HEK293 (cell line): ENCODE measurements at regions not wholly inside any gene's neighbourhood (a gene's known extent, or its start where the extent isn't known, plus 50 kb on each side); places are given as distances from the start of the nearest gene placed in this dataset.

Experiments used
- CTCF ChIA-PET: fragments of 350-600 bp; formaldehyde crosslinking; extraction: SDS; loops from one replicate; lab custom pipeline; 2021; ENCODE audit warnings: antibody characterized with exemption; lab: Yijun Ruan, JAX
- POLR2A ChIA-PET: fragments of 300-600 bp; formaldehyde crosslinking; extraction: SDS; loops from one replicate; lab custom pipeline; 2020; ENCODE audit warnings: antibody characterized with exemption, inconsistent platforms; lab: Yijun Ruan, JAX
- H3K27ac ChIP-seq: fragments of 200-500 bp; sonication (Bioruptor generic); 2 replicates; pipeline ENCODE4 v1.5.1; 2014; ENCODE audit warnings: low read depth, low read length, control low read depth, inconsistent platforms; ENCODE audit errors: extremely low read depth
- H3K36me3 ChIP-seq, 2 experiments: fragments of 200-500 bp in 1 of 2; sonication (Bioruptor generic) in 1 of 2; 1 replicate in 1 of 2; 2 replicates in 1 of 2; pipeline ENCODE4 v1.5.1; 2014 to 2017; ENCODE audit warnings: inconsistent platforms in 2 of 2, low read length in 2 of 2; ENCODE audit not compliant: control insufficient read depth in 2 of 2, insufficient read depth in 1 of 2
- H3K4me1 ChIP-seq: fragments of 200-500 bp; sonication (Bioruptor generic); 2 replicates; pipeline ENCODE4 v1.5.1; 2014; ENCODE audit warnings: mild to moderate bottlenecking, low read length, inconsistent platforms; ENCODE audit not compliant: control insufficient read depth, insufficient read depth
- H3K4me3 ChIP-seq: 2 replicates; pipeline ENCODE4 v1.5.1; 2011; ENCODE audit warnings: low read depth, mild to moderate bottlenecking, control low read depth, low read length, moderate library complexity
- H3K9me3 ChIP-seq: fragments of 200-500 bp; sonication (Bioruptor generic); 2 replicates; pipeline ENCODE4 v1.5.1; 2014; ENCODE audit warnings: low read depth, low read length, inconsistent platforms; ENCODE audit not compliant: control insufficient read depth, insufficient read depth
- FEZF1 ChIP-seq: fragments of 450-650 bp; formaldehyde crosslinking; IDR thresholded peaks from 2 replicates; pipeline ENCODE4 v1.5.1; 2016; ENCODE audit warnings: missing biosample characterization, missing genetic modification characterization
- KLF1 ChIP-seq: fragments of 450-650 bp; formaldehyde crosslinking; IDR thresholded peaks from 2 replicates; pipeline ENCODE4 v1.5.1; 2016; ENCODE audit warnings: missing biosample characterization, missing genetic modification characterization
- PRDM1 ChIP-seq: fragments of 450-650 bp; formaldehyde crosslinking; IDR thresholded peaks from 2 replicates; pipeline ENCODE4; 2016; ENCODE audit warnings: missing biosample characterization, missing genetic modification characterization
- REPIN1 ChIP-seq: fragments of 450-650 bp; formaldehyde crosslinking; IDR thresholded peaks from 2 replicates; pipeline ENCODE4 v1.5.1; 2017; ENCODE audit warnings: missing biosample characterization, missing genetic modification characterization, low read depth
- TCF7L2 ChIP-seq: IDR thresholded peaks from 2 replicates; pipeline ENCODE4 v1.6.1; 2011; ENCODE audit warnings: low read depth, mild to moderate bottlenecking, inconsistent platforms, low read length, moderate library complexity, borderline replicate concordance
- TRIM28 ChIP-seq: IDR thresholded peaks from 2 replicates; pipeline ENCODE4 v1.6.1; 2011; ENCODE audit warnings: low read length, control low read depth, borderline replicate concordance
- ZNF132 ChIP-seq: fragments of 450-650 bp; formaldehyde crosslinking; IDR thresholded peaks from 2 replicates; pipeline ENCODE4 v1.5.1; 2017; ENCODE audit warnings: missing biosample characterization, missing genetic modification characterization, borderline replicate concordance
- ZNF157 ChIP-seq: fragments of 450-650 bp; formaldehyde crosslinking; IDR thresholded peaks from 2 replicates; pipeline ENCODE4 v1.5.1; 2016; ENCODE audit warnings: missing biosample characterization, missing genetic modification characterization
- ZNF174 ChIP-seq: fragments of 450-650 bp; formaldehyde crosslinking; IDR thresholded peaks from 2 replicates; pipeline ENCODE4 v1.5.0; 2017; ENCODE audit warnings: missing biosample characterization, mild to moderate bottlenecking, missing genetic modification characterization
- ZNF239 ChIP-seq: fragments of 450-650 bp; formaldehyde crosslinking; IDR thresholded peaks from 2 replicates; pipeline ENCODE4 v1.5.1; 2016; ENCODE audit warnings: missing biosample characterization, missing genetic modification characterization
- ZNF423 ChIP-seq: fragments of 450-650 bp; formaldehyde crosslinking; IDR thresholded peaks from 2 replicates; pipeline ENCODE4 v1.5.1; 2016; ENCODE audit warnings: missing biosample characterization, missing genetic modification characterization
- ZNF510 ChIP-seq: fragments of 450-650 bp; formaldehyde crosslinking; IDR thresholded peaks from 2 replicates; pipeline ENCODE4 v1.5.1; 2018; ENCODE audit warnings: mild to moderate bottlenecking, missing genetic modification characterization, missing biosample characterization; ENCODE audit not compliant: insufficient replicate concordance
- ZNF521 ChIP-seq: fragments of 450-650 bp; formaldehyde crosslinking; IDR thresholded peaks from 2 replicates; pipeline ENCODE4 v1.5.1; 2017; ENCODE audit warnings: missing biosample characterization, mild to moderate bottlenecking, missing genetic modification characterization
- ZNF596 ChIP-seq: fragments of 450-650 bp; IDR thresholded peaks from 2 replicates; pipeline ENCODE4 v1.5.0; 2018; ENCODE audit warnings: missing biosample characterization, mild to moderate bottlenecking, missing genetic modification characterization, moderate library complexity
- ZNF629 ChIP-seq: fragments of 450-650 bp; formaldehyde crosslinking; IDR thresholded peaks from 2 replicates; pipeline ENCODE4 v1.5.1; 2017; ENCODE audit warnings: missing biosample characterization, missing genetic modification characterization
- ZNF677 ChIP-seq: fragments of 450-650 bp; IDR thresholded peaks from 2 replicates; pipeline ENCODE4 v1.5.0; 2018; ENCODE audit warnings: missing biosample characterization, mild to moderate bottlenecking, missing genetic modification characterization, moderate library complexity
- ZNF791 ChIP-seq: fragments of 450-650 bp; formaldehyde crosslinking; IDR thresholded peaks from 2 replicates; pipeline ENCODE4 v1.5.1; 2016; ENCODE audit warnings: missing biosample characterization, missing genetic modification characterization
- ZNF830 ChIP-seq: fragments of 450-650 bp; IDR thresholded peaks from 2 replicates; pipeline ENCODE4 v1.5.0; 2018; ENCODE audit warnings: missing biosample characterization, missing genetic modification characterization, low read depth, mild to moderate bottlenecking, moderate library complexity
- ZSCAN16 ChIP-seq: fragments of 450-650 bp; formaldehyde crosslinking; IDR thresholded peaks from 2 replicates; pipeline ENCODE4 v1.5.1; 2016; ENCODE audit warnings: missing biosample characterization, missing genetic modification characterization
- TF ChIP-seq, protein P1 (sequence below): fragments of 450-650 bp; formaldehyde crosslinking; IDR thresholded peaks from 2 replicates; pipeline ENCODE4 v1.5.1; 2016; ENCODE audit warnings: missing biosample characterization, missing genetic modification characterization
- TF ChIP-seq, protein P2 (sequence below): fragments of 450-650 bp; formaldehyde crosslinking; IDR thresholded peaks from 2 replicates; pipeline ENCODE4 v1.5.1; 2016; ENCODE audit warnings: missing biosample characterization, missing genetic modification characterization

DNA sequence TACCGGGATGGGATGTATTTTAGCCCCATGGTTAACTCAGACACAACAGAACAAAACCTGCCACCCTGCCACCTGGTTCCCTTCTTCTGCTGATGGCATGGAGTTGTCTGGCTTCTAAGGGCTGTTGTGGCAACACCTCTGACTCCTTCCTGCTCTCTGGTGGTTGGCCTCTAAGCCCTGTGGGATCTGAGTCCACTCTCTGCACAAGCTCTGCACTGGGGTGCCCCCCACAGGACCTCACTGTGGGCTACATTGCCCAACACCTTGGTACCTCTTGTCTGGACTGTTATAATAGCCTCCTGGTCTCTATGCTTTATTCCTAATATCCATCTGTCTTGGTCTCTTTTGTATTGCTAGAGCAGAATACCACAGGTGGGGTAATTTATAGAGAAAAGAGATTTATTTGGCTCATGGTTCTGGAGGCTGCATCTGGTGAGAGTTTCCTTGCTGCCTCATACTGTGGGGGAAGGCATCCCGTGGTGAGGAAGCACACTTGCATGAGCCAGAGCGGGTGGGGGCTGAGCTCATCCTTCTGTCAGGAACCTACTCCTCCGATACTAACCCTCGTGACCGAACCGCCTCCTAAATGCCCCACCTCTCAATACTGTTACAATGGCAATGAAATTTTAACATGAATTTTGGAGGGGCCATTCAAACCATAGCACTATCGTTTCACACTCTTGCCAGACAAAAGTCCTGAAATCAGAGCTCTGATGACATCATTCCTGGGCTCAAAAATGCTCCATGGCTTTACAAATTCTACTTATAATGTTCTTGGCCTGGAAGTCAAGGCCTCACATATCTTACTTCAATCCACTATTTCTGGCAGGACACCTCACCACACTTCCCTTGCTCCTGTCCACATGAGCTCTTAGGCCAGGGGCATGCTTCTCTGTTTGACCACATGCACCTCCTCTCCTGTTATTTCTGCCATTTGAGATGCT, 127.2 kb downstream of the PAX1 start:
- Histone ChIP-seq H3K9me3 (no peaks in the 10 kb centered on the region), H3K4me1 (no peaks in the 10 kb centered on the region), H3K36me3 (no peaks in the 10 kb centered on the region), H3K27ac (no peak overlapping the region), H3K4me3 (no peak overlapping the region)
- ChIA-PET POLR2A (no interaction called here), CTCF (interaction anchor here (0.5 to 1.2 kb wide), 3 partner anchors 23 to 130 kb away, joined by 3 to 4 read pairs (median 3); no protein-coding TSS in a partner anchor)
- TF ChIP-seq ZNF791 (tag by site-specific recombination) (no peak), FEZF1 (no peak), KLF1 (tag by site-specific recombination) (no peak), ZNF510 (no peak), ZNF629 (tag by site-specific recombination) (no peak), PRDM1 (tag by site-specific recombination) (no peak)
- TF ChIP-seq, protein P1, sequence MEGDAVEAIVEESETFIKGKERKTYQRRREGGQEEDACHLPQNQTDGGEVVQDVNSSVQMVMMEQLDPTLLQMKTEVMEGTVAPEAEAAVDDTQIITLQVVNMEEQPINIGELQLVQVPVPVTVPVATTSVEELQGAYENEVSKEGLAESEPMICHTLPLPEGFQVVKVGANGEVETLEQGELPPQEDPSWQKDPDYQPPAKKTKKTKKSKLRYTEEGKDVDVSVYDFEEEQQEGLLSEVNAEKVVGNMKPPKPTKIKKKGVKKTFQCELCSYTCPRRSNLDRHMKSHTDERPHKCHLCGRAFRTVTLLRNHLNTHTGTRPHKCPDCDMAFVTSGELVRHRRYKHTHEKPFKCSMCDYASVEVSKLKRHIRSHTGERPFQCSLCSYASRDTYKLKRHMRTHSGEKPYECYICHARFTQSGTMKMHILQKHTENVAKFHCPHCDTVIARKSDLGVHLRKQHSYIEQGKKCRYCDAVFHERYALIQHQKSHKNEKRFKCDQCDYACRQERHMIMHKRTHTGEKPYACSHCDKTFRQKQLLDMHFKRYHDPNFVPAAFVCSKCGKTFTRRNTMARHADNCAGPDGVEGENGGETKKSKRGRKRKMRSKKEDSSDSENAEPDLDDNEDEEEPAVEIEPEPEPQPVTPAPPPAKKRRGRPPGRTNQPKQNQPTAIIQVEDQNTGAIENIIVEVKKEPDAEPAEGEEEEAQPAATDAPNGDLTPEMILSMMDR (tag by site-specific recombination): no peak

DNA sequence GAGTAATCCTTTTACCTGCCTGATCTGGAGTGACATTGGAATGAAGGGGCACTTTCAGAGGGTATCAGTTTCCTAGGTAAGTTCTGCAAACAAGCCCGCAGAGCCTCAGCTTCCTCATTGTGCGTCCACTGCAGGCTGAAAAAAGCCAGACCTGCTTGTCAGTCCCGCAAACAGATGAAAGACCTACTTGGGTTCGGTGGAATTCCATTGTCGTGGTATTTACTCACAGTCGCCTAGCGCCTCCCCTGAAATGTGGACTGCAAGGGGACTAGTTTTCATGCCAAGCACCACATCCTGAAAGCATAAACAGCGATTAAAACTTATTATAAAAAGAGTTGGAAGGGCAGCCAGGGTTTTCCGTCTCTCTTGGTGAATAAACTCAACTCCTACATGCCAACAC, 121.5 kb downstream of the PAX1 start:
- Histone ChIP-seq H3K4me1 (no peaks in the 10 kb centered on the region), H3K36me3 (no peaks in the 10 kb centered on the region), H3K9me3 (no peaks in the 10 kb centered on the region), H3K27ac (no peak overlapping the region), H3K4me3 (no peak overlapping the region)
- TF ChIP-seq ZNF596 (tag by site-specific recombination) (no peak), ZNF521 (tag by site-specific recombination) (no peak), FEZF1 (no peak), ZNF132 (tag by site-specific recombination) (no peak), REPIN1 (no peak), ZNF174 (tag by site-specific recombination) (no peak), ZNF157 (tag by site-specific recombination) (no peak), ZNF239 (tag by site-specific recombination) (no peak), ZNF830 (no peak), ZNF423 (tag by site-specific recombination) (no peak), TCF7L2 (no peak), TRIM28 (no peak), ZSCAN16 (tag by site-specific recombination) (no peak), ZNF677 (tag by site-specific recombination) (no peak)
- TF ChIP-seq, protein P2, sequence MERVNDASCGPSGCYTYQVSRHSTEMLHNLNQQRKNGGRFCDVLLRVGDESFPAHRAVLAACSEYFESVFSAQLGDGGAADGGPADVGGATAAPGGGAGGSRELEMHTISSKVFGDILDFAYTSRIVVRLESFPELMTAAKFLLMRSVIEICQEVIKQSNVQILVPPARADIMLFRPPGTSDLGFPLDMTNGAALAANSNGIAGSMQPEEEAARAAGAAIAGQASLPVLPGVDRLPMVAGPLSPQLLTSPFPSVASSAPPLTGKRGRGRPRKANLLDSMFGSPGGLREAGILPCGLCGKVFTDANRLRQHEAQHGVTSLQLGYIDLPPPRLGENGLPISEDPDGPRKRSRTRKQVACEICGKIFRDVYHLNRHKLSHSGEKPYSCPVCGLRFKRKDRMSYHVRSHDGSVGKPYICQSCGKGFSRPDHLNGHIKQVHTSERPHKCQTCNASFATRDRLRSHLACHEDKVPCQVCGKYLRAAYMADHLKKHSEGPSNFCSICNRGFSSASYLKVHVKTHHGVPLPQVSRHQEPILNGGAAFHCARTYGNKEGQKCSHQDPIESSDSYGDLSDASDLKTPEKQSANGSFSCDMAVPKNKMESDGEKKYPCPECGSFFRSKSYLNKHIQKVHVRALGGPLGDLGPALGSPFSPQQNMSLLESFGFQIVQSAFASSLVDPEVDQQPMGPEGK: no peak
- POLR2A ChIA-PET: no interaction called here
- CTCF ChIA-PET: interaction anchor here (0.7 kb wide), 1 partner anchor 18 kb away, joined by 3 read pairs; no protein-coding TSS in a partner anchor
